NCI-H2196 (cell line): ENCODE measurements at regions not wholly inside any gene's neighbourhood (a gene's known extent, or its start where the extent isn't known, plus 50 kb on each side); places are given as distances from the start of the nearest gene placed in this dataset.
"Not testable (repeated sequence)": the region's sequence is repeated elsewhere in the genome, so short reads cannot be mapped to it uniquely, and the experiment has no call there.

Experiments
- DNase-seq: peaks from one replicate; lab custom pipeline; 2025; ENCODE audit not compliant: unreplicated experiment; lab: John Stamatoyannopoulos, UW

DNA sequence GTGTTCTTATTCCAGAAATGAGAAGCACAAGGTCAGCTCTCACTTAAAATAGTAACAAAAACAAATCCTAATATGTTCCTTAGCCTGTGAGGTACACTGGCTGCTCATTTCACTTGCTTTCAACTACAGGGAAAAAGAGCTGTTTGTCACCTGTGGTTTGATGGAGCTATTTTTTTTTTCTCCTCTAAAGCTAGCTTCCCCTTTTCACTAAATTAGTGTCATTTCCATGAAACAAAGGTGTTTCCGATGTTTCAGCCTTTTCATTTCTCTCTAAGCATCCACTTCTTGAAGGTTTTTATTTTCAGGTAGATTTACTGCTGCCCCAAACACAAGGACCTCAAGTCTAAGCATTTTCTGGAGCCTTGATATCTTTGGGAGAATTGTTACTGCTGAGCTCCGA is 148.6 kb downstream of the RBMX2 start:
- DNase-seq: no peak

DNA sequence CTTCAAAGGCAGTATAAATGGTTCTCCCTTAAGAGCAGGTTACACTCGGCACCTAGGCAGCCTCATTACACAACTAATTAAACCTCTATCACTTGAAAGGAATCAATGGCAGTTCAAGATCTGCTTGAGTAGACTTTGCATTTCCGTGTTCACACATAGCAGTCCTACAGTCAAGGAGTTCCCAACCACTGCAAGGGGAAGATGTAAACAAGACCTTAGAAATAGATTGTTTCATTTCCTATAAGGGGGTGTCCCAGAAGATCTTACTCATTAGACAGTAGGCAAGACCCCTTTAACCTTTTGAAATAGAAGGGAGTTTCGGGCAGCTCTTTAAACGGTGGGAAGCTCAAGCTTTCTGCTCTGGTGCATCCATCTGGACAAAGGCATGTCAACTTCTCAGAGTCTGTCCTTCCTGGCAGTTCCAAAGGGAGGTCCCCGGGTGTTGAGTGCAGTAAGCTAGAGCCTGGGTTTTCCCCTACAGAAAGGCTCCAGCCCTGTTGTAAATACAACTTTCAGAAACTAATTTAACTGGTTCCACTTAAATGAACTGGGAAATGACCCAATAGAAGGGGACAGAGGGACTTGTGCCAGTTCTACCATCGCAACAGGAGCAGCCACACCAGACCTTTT is 150.8 kb downstream of the RBMX2 start:
- DNase-seq: no peak

DNA sequence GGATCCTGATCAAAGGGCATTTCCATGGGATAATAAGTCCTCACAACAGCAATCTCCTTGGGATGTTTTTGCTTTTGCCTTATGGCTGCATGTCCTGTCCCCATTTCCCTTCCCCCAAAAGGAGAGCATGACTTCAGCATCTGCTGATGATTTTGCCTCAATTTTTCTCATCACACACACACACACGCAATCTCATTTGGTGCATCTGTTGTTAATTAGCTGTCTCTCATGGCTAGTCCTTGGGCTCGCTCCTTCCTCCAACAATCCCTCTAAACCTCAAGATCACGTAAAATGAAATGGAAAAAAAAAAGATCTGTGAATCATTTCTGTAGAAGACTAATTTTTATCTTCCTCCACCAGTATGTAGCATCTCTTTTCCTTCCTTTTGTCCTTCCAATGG is 153.6 kb downstream of the RBMX2 start:
- DNase-seq: no peak

DNA sequence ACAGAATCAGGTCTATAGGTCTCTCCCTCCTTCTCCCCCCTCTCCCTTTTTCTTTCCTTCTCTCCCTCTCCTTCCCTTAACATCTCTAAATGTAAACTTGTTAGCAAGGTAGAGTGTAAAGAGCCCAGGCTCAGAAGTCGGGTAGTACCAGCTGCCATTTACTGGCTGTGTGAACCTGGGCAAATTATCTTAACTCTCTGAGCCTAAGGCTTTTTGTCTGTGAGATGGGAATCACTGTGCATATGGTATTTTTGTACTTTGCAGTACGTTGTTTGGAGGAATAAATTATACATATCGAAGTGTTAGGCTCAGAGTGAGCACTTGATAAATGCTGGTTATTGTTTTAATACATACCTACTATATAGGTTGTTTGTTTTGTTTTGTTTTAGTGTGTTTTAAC is 154.0 kb downstream of the RBMX2 start:
- no peak for DNase-seq

DNA sequence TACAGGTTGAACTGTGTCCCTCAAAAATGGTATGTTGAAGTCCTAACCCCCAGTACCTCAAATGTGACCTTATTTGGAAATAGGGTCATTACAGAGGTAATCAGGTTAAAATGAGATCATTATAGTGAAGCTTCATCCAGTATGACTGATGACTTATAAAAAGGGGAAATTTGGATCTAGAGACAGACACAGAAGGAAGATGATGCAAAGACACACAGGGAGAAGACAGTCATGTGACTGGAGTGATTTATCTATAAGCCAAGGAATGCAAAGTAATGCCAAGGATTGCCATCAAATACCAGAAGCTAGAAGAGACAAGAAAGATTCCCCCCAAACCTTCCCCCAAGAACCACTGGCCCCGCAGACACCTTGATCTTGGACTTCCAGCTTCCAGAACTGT is 155.2 kb downstream of the RBMX2 start:
- DNase-seq: no peak

DNA sequence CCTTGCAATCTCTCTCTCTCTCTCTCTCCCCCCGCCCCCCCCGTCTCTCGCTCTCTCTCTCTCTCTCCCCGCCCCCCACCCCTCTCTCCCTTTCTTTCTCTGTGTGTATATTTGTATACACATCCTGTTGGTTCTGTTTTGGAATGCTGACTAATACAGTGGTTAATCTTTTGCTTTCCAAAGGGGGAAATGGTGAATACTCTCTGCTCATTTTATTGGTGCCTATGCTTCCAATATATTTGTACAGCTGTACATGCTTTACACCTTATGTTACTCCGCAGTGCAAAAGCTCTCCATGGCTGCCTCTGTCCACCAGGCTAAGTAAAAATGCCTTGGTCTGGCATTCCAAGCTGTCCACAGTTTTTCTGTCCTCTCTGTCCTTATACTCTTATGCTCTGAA is 158.8 kb downstream of the RBMX2 start:
- DNase-seq: no peak

DNA sequence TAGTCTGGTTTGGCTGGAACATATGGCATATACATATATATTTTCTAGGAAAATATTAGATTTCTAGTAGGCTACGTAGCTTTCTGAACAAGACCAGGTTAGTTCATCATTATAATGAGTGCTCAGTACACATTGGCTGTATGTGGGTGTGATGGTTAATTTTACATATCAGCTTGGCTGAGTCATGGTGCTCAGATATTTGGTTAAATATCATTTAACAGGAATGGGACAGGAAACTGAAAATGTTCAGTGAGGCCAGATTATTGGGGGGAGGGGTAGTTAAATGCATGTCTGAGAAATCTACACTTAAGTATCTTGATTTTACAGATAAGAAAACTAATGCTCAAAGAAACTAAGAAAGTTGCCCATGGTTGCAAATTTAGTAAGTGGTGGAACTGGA is 160.1 kb downstream of the RBMX2 start:
- DNase-seq: no peak

DNA sequence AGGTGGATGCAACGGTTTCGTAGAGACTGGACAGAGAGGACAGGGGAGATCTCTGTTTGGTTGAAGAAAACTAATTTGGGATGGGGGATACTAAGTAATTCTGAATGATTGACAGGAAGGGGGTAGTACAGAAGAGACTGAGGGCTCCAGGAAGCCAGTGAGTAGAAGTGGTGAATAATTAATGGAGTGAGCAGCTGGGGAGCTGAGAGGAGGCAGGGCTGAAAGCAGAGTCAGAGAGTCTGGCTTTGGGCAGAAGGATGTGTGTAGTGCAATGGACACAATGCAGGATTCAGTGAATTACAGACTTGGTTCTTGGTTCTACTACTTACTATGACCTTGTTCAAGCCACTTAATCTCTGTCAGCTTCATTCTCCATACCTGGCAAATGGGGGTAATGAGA is 161.7 kb downstream of the RBMX2 start:
- no peak for DNase-seq

DNA sequence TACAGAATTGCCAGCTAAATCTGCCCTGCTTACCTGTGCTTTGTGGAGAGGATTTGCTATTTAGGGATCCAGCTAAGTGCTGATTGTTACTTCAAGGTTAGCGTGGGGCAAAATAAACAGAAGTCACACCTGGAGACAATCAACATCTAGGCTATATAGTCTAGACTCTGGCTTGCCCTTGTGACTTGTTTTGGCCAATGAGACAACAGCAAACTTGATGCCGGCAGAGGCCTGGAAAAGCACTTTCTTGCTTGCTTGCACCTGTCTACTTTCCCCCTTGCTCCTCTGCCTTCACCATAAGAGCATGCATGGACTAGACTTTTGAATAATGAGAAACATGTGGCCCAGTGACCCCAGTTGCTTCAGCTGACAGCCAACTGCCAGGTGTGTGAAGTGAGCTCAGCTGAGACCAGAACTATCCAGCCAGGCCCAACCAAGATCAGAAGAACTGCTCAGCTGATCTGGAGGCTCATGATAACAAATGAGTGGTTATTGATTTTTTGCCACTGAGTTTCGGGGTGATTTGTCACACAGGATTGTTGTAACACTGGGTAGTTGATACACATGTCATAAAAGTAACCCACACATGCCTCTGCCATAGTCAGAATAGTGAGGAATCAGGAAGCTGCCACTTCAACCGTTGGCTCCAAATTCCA is 164.4 kb downstream of the RBMX2 start:
- DNase-seq: no peak

DNA sequence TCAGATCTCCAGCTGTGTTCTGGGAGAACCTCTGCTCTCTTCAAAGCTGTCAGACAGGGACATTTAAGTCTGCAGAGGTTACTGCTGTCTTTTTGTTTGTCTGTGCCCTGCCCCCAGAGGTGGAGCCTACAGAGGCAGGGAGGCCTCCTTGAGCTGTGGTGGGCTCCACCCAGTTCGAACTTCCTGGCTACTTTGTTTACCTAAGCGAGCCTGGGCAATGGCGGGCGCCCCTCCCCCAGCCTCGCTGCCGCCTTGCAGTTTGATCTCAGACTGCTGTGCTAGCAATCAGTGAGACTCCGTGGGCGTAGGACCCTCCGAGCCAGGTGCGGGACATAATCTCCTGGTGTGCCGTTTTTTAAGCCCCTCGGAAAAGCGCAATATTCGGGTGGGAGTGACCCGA is 171.2 kb downstream of the RBMX2 start:
- not testable (repeated sequence) for DNase-seq
